H9 (cell line): ENCODE measurements at regions not wholly inside any gene's neighbourhood (a gene's known extent, or its start where the extent isn't known, plus 50 kb on each side); places are given as distances from the start of the nearest gene placed in this dataset.

Source experiments
- DNase-seq: peaks from one replicate; pipeline ENCODE4 v3.0.0-alpha.2; 2017
- H2AFZ ChIP-seq: one replicate; pipeline ENCODE4 v1.6.1; 2013; ENCODE audit warnings: mild to moderate bottlenecking, low read length, control low read depth, moderate library complexity
- H2AK5ac ChIP-seq: 2 replicates; pipeline ENCODE4 v1.6.1; 2013; ENCODE audit warnings: low read length, control low read depth, mixed read lengths; ENCODE audit not compliant: insufficient read length
- H2BK120ac ChIP-seq: one replicate; pipeline ENCODE4 v1.6.1; 2013; ENCODE audit warnings: low read depth, mild to moderate bottlenecking, low read length, control low read depth, inconsistent platforms; ENCODE audit not compliant: poor library complexity, severe bottlenecking
- H2BK12ac ChIP-seq: 2 replicates; pipeline ENCODE4 v1.6.1; 2013; ENCODE audit warnings: low read length, control low read depth, mixed read lengths, low read depth; ENCODE audit not compliant: insufficient read length
- H2BK15ac ChIP-seq: 2 replicates; pipeline ENCODE4 v1.6.1; 2013; ENCODE audit warnings: low read depth, low read length, control low read depth
- H2BK20ac ChIP-seq: one replicate; pipeline ENCODE4 v1.6.1; 2013; ENCODE audit warnings: low read depth, mild to moderate bottlenecking, low read length, control low read depth, inconsistent platforms; ENCODE audit not compliant: poor library complexity, severe bottlenecking
- H2BK5ac ChIP-seq: 2 replicates; pipeline ENCODE4 v1.6.1; 2013; ENCODE audit warnings: low read length, control low read depth, mixed read lengths; ENCODE audit not compliant: insufficient read length
- H3K14ac ChIP-seq: 2 replicates; pipeline ENCODE4 v1.6.1; 2013; ENCODE audit warnings: low read length, control low read depth; ENCODE audit not compliant: insufficient read depth
- H3K18ac ChIP-seq: 2 replicates; pipeline ENCODE4 v1.6.1; 2013; ENCODE audit warnings: low read depth, mild to moderate bottlenecking, mixed read lengths, low read length, control low read depth; ENCODE audit not compliant: insufficient read length
- H3K23ac ChIP-seq: 2 replicates; pipeline ENCODE4 v1.6.1; 2013; ENCODE audit warnings: low read length, control low read depth, mixed read lengths, low read depth; ENCODE audit not compliant: insufficient read length
- H3K23me2 ChIP-seq: 2 replicates; pipeline ENCODE4 v1.6.1; 2013; ENCODE audit warnings: low read depth, mild to moderate bottlenecking, mixed read lengths, low read length, control low read depth; ENCODE audit not compliant: insufficient read length, poor library complexity, severe bottlenecking
- H3K27ac ChIP-seq: 2 replicates; pipeline ENCODE4 v1.5.1; 2013; ENCODE audit warnings: low read length, control low read depth, mixed read lengths, low read depth; ENCODE audit not compliant: insufficient read length
- H3K27me3 ChIP-seq: 2 replicates; pipeline ENCODE4 v1.6.1; 2013; ENCODE audit warnings: low read length, control low read depth, inconsistent platforms; ENCODE audit not compliant: insufficient read depth
- H3K4ac ChIP-seq: 2 replicates; pipeline ENCODE4 v1.6.1; 2013; ENCODE audit warnings: low read depth, mild to moderate bottlenecking, control low read depth, inconsistent platforms, low read length, moderate library complexity
- H3K4me1 ChIP-seq: 2 replicates; pipeline ENCODE4 v1.6.1; 2013; ENCODE audit warnings: low read length, control low read depth, inconsistent platforms; ENCODE audit not compliant: insufficient read depth
- H3K4me2 ChIP-seq: 2 replicates; pipeline ENCODE4 v1.6.1; 2013; ENCODE audit warnings: low read length, control low read depth, mixed read lengths; ENCODE audit not compliant: insufficient read length, insufficient read depth
- H3K56ac ChIP-seq: 2 replicates; pipeline ENCODE4 v1.6.1; 2013; ENCODE audit warnings: low read depth, mild to moderate bottlenecking, mixed read lengths, low read length, control low read depth; ENCODE audit not compliant: insufficient read length
- H3K79me1 ChIP-seq: 2 replicates; pipeline ENCODE4 v1.6.1; 2013; ENCODE audit warnings: low read depth, mild to moderate bottlenecking, moderate library complexity, low read length, control low read depth, inconsistent platforms; ENCODE audit not compliant: insufficient read depth, poor library complexity, severe bottlenecking
- H3K79me2 ChIP-seq: 2 replicates; pipeline ENCODE4 v1.6.1; 2013; ENCODE audit warnings: low read length, control low read depth, inconsistent platforms; ENCODE audit not compliant: insufficient read depth
- H3K9ac ChIP-seq: 2 replicates; pipeline ENCODE4 v1.6.1; 2013; ENCODE audit warnings: low read length, control low read depth, mixed read lengths; ENCODE audit not compliant: insufficient read length; ENCODE audit errors: extremely low read depth
- H3K9me3 ChIP-seq: one replicate; pipeline ENCODE4 v1.6.1; 2013; ENCODE audit warnings: low read depth, low read length, inconsistent platforms; ENCODE audit not compliant: control insufficient read depth
- H3T11ph ChIP-seq: one replicate; pipeline ENCODE4 v1.6.1; 2013; ENCODE audit warnings: mild to moderate bottlenecking, low read length, control low read depth, inconsistent platforms
- H4K20me1 ChIP-seq: one replicate; pipeline ENCODE4 v1.6.1; 2013; ENCODE audit not compliant: control insufficient read depth, insufficient read length, insufficient read depth
- H4K5ac ChIP-seq: 2 replicates; pipeline ENCODE4 v1.6.1; 2013; ENCODE audit warnings: low read depth, mild to moderate bottlenecking, mixed read lengths, low read length, control low read depth; ENCODE audit not compliant: insufficient read length
- H4K8ac ChIP-seq: replicated peaks from 2 replicates; pipeline ENCODE4 v1.6.1; 2013; ENCODE audit warnings: low read length, control low read depth, mixed read lengths, low read depth; ENCODE audit not compliant: insufficient read length
- H4K91ac ChIP-seq: 2 replicates; pipeline ENCODE4 v1.6.1; 2013; ENCODE audit warnings: low read depth, mild to moderate bottlenecking, moderate library complexity, mixed read lengths, low read length, control low read depth; ENCODE audit not compliant: insufficient read length
- H3K27ac Mint-ChIP-seq, 3 experiments: 2 replicates in 2 of 3; 3 replicates in 1 of 3; pipeline ENCODE4 v1.8.0; 2020 to 2021; ENCODE audit warnings: mixed read lengths in 3 of 3, mild to moderate bottlenecking in 1 of 3, moderate library complexity in 1 of 3
- H3K27me3 Mint-ChIP-seq: 2 replicates; pipeline ENCODE4 v1.8.0; 2021; ENCODE audit warnings: low read depth, mild to moderate bottlenecking, moderate library complexity, mixed read lengths
- H3K36me3 Mint-ChIP-seq, 3 experiments: 2 replicates in 2 of 3; 3 replicates in 1 of 3; pipeline ENCODE4 v1.8.0; 2020 to 2021; ENCODE audit warnings: low read depth in 3 of 3, mixed read lengths in 3 of 3; ENCODE audit not compliant: insufficient read depth in 1 of 3
- H3K4me1 Mint-ChIP-seq, 2 experiments: 2 replicates each; pipeline ENCODE4 v1.8.0; 2020; ENCODE audit warnings: mixed read lengths in 2 of 2
- H3K4me3 Mint-ChIP-seq, 2 experiments: 2 replicates in 1 of 2; 3 replicates in 1 of 2; pipeline ENCODE4 v1.8.0; 2020 to 2021; ENCODE audit warnings: mild to moderate bottlenecking in 2 of 2, mixed read lengths in 2 of 2, moderate library complexity in 1 of 2
- H3K9me3 Mint-ChIP-seq, 2 experiments: 2 replicates in 1 of 2; 3 replicates in 1 of 2; pipeline ENCODE4 v1.8.0; 2020; ENCODE audit warnings: mild to moderate bottlenecking in 2 of 2, mixed read lengths in 2 of 2, moderate library complexity in 1 of 2
- CTCF ChIP-seq: fragments of 200-600 bp; sonication (generic); conservative IDR thresholded peaks from 3 replicates; pipeline ENCODE4 v1.8.0; 2021; ENCODE audit warnings: antibody characterized with exemption, mild to moderate bottlenecking
- WGBS: extraction: QIAGEN DNeasy Blood & Tissue Kit; methylation state at CpG from one replicate; pipeline ENCODE4 v1.1.7; 2013; ENCODE audit warnings: missing lambda C conversion rate, low lambda C conversion rate, mixed read lengths; ENCODE audit not compliant: insufficient read length; ENCODE audit errors: extremely low coverage; 5-methylcytosine and 5-hydroxymethylcytosine counted together

GRCh38 chr3:166362698-166363097 lies 525.5 kb upstream of the BCHE start:
- Histone ChIP-seq H2AFZ (no peak overlapping the region), H3T11ph (no peak overlapping the region), H2BK5ac (no peak overlapping the region), H2BK120ac (no peak overlapping the region), H3K18ac (no peak overlapping the region), H3K14ac (no peak overlapping the region), H3K4me1 (no peaks in the 10 kb centered on the region), H3K4me2 (no peak overlapping the region), H3K9ac (no peak overlapping the region), H3K27ac (no peak overlapping the region), H2AK5ac (no peak overlapping the region), H2BK15ac (no peak overlapping the region), H3K9me3 (no peaks in the 10 kb centered on the region), H3K27me3 (no peaks in the 10 kb centered on the region), H3K56ac (no peak overlapping the region), H3K79me2 (no peaks in the 10 kb centered on the region), H3K23me2 (no peaks in the 10 kb centered on the region), H4K20me1 (no peaks in the 10 kb centered on the region), H2BK20ac (no peak overlapping the region), H3K79me1 (no peaks in the 10 kb centered on the region), H2BK12ac (no peak overlapping the region), H3K23ac (no peak overlapping the region), H3K4ac (no peak overlapping the region), H4K8ac (no peak overlapping the region), H4K5ac (no peak overlapping the region), H4K91ac (no peak overlapping the region)
- no peaks in the 10 kb centered on the region for H3K36me3 Mint-ChIP-seq
- no CpG with 5 or more reads among the region's 2 CpGs for WGBS
- H3K9me3 Mint-ChIP-seq: no peaks in the 10 kb centered on the region
- H3K27ac Mint-ChIP-seq: no peak overlapping the region
- no peaks in the 10 kb centered on the region for H3K4me1 Mint-ChIP-seq
- H3K4me3 Mint-ChIP-seq: no peak overlapping the region
- H3K27me3 Mint-ChIP-seq: no peaks in the 10 kb centered on the region
- no peak for DNase-seq
- no peak for TF ChIP-seq CTCF
